ENCODE measurements at regions not wholly inside any gene's neighbourhood (a gene's known extent, or its start where the extent isn't known, plus 50 kb on each side); places are given as distances from the start of the nearest gene placed in this dataset.

DNA sequence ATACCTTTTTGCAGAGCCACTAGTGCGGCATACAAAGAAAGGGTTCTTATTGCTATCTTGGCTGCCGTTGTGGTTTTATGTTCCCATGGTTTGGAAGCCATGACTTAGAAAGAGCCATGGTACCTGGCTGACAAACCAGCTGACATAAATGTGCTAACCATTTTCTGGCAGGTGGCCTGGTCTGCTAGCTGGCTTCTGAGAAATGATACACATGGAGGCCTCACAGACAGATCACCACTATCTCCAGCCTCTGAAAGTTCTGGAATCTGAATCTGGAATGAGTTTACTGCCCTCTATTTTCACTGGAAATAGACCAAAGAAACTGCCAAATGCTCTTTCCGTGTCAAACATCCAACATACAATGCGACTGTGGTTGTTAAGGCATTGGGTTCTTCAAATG, 123.7 kb downstream of the QPCT start (continued):
- no peak for TF ChIP-seq NR4A1 (CRISPR knock-in tag; IDR thresholded peaks at IDR 0.05)
- no peak for TF ChIP-seq NR4A1 (tag; IDR thresholded peaks at IDR 0.05)
- TF ChIP-seq, protein P1, sequence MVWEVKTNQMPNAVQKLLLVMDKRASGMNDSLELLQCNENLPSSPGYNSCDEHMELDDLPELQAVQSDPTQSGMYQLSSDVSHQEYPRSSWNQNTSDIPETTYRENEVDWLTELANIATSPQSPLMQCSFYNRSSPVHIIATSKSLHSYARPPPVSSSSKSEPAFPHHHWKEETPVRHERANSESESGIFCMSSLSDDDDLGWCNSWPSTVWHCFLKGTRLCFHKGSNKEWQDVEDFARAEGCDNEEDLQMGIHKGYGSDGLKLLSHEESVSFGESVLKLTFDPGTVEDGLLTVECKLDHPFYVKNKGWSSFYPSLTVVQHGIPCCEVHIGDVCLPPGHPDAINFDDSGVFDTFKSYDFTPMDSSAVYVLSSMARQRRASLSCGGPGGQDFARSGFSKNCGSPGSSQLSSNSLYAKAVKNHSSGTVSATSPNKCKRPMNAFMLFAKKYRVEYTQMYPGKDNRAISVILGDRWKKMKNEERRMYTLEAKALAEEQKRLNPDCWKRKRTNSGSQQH (CRISPR knock-in tag; IDR thresholded peaks at IDR 0.05) = no peak
- no peak for TF ChIP-seq GTF2E2 (tag; IDR thresholded peaks at IDR 0.05)
- no peak for TF ChIP-seq ZKSCAN8 (CRISPR knock-in tag; IDR thresholded peaks at IDR 0.05)
- TF ChIP-seq HMG20A (CRISPR knock-in tag; conservative IDR thresholded peaks at IDR 0.05) = no peak
- no peak for TF ChIP-seq STAT5A (IDR thresholded peaks at IDR 0.05; ENCODE audit: borderline replicate concordance, low read length)
- TF ChIP-seq CSDE1 (IDR thresholded peaks at IDR 0.05) = no peak
- TF ChIP-seq BRF1 (IDR thresholded peaks at IDR 0.05; ENCODE audit: borderline replicate concordance, extremely low read depth, insufficient read length) = no peak
- TF ChIP-seq GABPB2 (CRISPR knock-in tag; conservative IDR thresholded peaks at IDR 0.05) = no peak

DNA sequence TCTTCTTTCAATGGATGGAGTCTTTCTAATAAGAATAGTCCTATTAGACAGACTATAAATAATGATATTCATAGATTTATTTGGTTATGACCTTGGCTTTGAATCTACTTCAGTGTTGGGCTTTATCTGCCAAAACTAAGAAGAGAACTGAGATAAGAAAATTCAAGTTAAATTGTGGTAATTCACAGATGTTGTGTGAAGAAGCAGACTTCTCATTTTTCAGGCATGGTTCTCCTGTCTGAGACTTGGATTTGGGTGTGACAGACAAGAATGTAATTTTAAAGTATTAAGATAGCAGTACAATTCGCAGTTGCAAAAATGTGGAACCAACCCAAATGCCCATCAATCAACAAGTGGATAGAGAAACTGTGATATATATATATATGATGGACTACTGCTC, 124.7 kb downstream of the QPCT start:
- no TSS peak for BruUV-seq (replicated peaks)
- no peak for ATAC-seq
- CTCF ChIA-PET (ENCODE audit: low intra/inter-chr PET ratio) = no interaction called here
- TF ChIP-seq ZNF77 (CRISPR knock-in tag; IDR thresholded peaks at IDR 0.05) (no peak), L3MBTL2 (IDR thresholded peaks at IDR 0.05) (no peak), HDAC3 (IDR thresholded peaks at IDR 0.05; ENCODE audit: borderline replicate concordance, partially characterized antibody) (no peak), TCFL5 (CRISPR knock-in tag; conservative IDR thresholded peaks at IDR 0.05) (no peak), JUND (IDR thresholded peaks at IDR 0.05; ENCODE audit: borderline replicate concordance, low read depth, low read length) (no peak), JUND (tag; IDR thresholded peaks at IDR 0.05; ENCODE audit: borderline replicate concordance, low read depth, low read length) (no peak), ZNF316 (IDR thresholded peaks at IDR 0.05) (no peak), EGR1 (conservative IDR thresholded peaks at IDR 0.05) (no peak), STAT5A (IDR thresholded peaks at IDR 0.05; ENCODE audit: borderline replicate concordance, low read length) (no peak), ZNF175 (CRISPR knock-in tag; IDR thresholded peaks at IDR 0.05; ENCODE audit: low read depth) (no peak)

More for the DNA sequence above, 124.7 kb downstream of the QPCT start:
- peaks cover 0 to 3% of the 10 kb centered on the region in 2 experiments; a peak in 1 of 5 replicates for H3K27me3 ChIP-seq (ENCODE audit: control insufficient read depth in 2 of 2, insufficient read depth in 2 of 2, low read length in 2 of 2)
- DNase-seq (ENCODE audit: extremely low read depth in 1 of 4, low spot score in 3 of 4) (no peak), FAIRE-seq (no peak)
- in situ Hi-C loops (cut with MboI) = no loop called here
- no peaks in the 10 kb centered on the region for H3K36me3 ChIP-seq (ENCODE audit: control insufficient read depth, insufficient read depth, low read length)
- H3K9me3 ChIP-seq (replicated peaks; ENCODE audit: control insufficient read depth, insufficient read depth, low read depth, low read length) = no peaks in the 10 kb centered on the region
- H3K4me3 ChIP-seq = no peak overlapping the region
- no peak overlapping the region for H3K27ac ChIP-seq (ENCODE audit: extremely low read depth, low read depth, low read length)
- H3K79me2 ChIP-seq (ENCODE audit: control insufficient read depth, insufficient read depth, low read length) = no peaks in the 10 kb centered on the region
- no peak overlapping the region for H3K9ac ChIP-seq (ENCODE audit: insufficient read depth in 1 of 2, low read depth in 2 of 2, low read length in 2 of 2)
- intact Hi-C loops (cut with micrococcal nuclease) = no loop called here
- no peak overlapping the region for H2AFZ ChIP-seq (ENCODE audit: low read depth, low read length)
- POLR2A ChIA-PET = no interaction called here
- H3K4me2 ChIP-seq (ENCODE audit: insufficient read depth, low read length) = no peak overlapping the region
- H4K20me1 ChIP-seq (replicated peaks; ENCODE audit: control insufficient read depth, insufficient read depth, low read length) = no peaks in the 10 kb centered on the region
- H3K4me1 ChIP-seq (replicated peaks in 1 of 2; ENCODE audit: control insufficient read depth in 2 of 2, insufficient read depth in 2 of 2, low read length in 2 of 2) = no peaks in the 10 kb centered on the region
- 0% methylated on average over 1 of the region's 1 CpG for WGBS (ENCODE audit: insufficient coverage, low coverage, missing lambda C conversion rate)
- H3K9me1 ChIP-seq (ENCODE audit: control insufficient read depth, insufficient read depth, low read length) = no peaks in the 10 kb centered on the region

Measured in K562 (cell line).